GM23338 (cell line): ENCODE measurements at regions not wholly inside any gene's neighbourhood (a gene's known extent, or its start where the extent isn't known, plus 50 kb on each side); places are given as distances from the start of the nearest gene placed in this dataset.

Experiments used
- ATAC-seq: fragments of 200-7000 bp; cut with Tn5 transposase; 3 replicates; pipeline ENCODE4 v1.9.1; 2020
- DNase-seq: peaks from one replicate; pipeline ENCODE4 v3.0.0-alpha.2; 2015; ENCODE audit warnings: low spot score
- H2AFZ ChIP-seq: fragments of 200-600 bp; sonication (generic); 2 replicates; pipeline ENCODE4 v1.8.0; 2016; ENCODE audit warnings: antibody characterized with exemption, mild to moderate bottlenecking, moderate library complexity
- H3F3A ChIP-seq: fragments of 200-600 bp; sonication (generic); replicated peaks from 2 replicates; pipeline ENCODE4 v1.8.0; 2017; ENCODE audit warnings: antibody characterized with exemption, mixed run types, low read depth
- H3K27ac ChIP-seq: fragments of 200-600 bp; sonication (generic); 2 replicates; pipeline ENCODE4 v1.6.1; 2016; ENCODE audit warnings: low read depth
- H3K27me3 ChIP-seq: fragments of 200-600 bp; sonication (generic); 2 replicates; pipeline ENCODE4 v1.8.0; 2016; ENCODE audit warnings: mild to moderate bottlenecking, mixed run types, moderate library complexity; ENCODE audit not compliant: insufficient read depth
- H3K36me3 ChIP-seq: fragments of 200-600 bp; sonication (generic); 2 replicates; pipeline ENCODE4 v1.8.0; 2016; ENCODE audit warnings: mild to moderate bottlenecking; ENCODE audit not compliant: insufficient read depth
- H3K4me1 ChIP-seq: fragments of 200-600 bp; sonication (generic); 2 replicates; pipeline ENCODE4 v1.8.0; 2016; ENCODE audit warnings: mild to moderate bottlenecking, moderate library complexity; ENCODE audit not compliant: insufficient read depth
- H3K4me2 ChIP-seq: fragments of 200-600 bp; sonication (generic); 2 replicates; pipeline ENCODE4 v1.7.1; 2017; ENCODE audit warnings: mixed run types
- H3K4me3 ChIP-seq: fragments of 200-600 bp; sonication (generic); 2 replicates; pipeline ENCODE4 v1.6.1; 2016; ENCODE audit warnings: mixed run types
- H3K79me2 ChIP-seq: fragments of 200-600 bp; sonication (generic); replicated peaks from 2 replicates; pipeline ENCODE4 v1.8.0; 2017; ENCODE audit warnings: mild to moderate bottlenecking; ENCODE audit not compliant: insufficient read depth
- H3K9me2 ChIP-seq: fragments of 200-600 bp; sonication (generic); 2 replicates; pipeline ENCODE4 v1.8.0; 2017; ENCODE audit not compliant: insufficient read depth
- H4K20me1 ChIP-seq: fragments of 200-600 bp; sonication (generic); replicated peaks from 2 replicates; pipeline ENCODE4 v1.8.0; 2017; ENCODE audit warnings: mild to moderate bottlenecking; ENCODE audit not compliant: insufficient read depth
- H3K27ac Mint-ChIP-seq: 2 replicates; pipeline ENCODE4 v1.8.0; 2020; ENCODE audit warnings: inconsistent platforms, mild to moderate bottlenecking, moderate library complexity, mixed read lengths
- H3K27me3 Mint-ChIP-seq: 3 replicates; pipeline ENCODE4 v1.8.0; 2022; ENCODE audit warnings: low read depth, mild to moderate bottlenecking, moderate library complexity, mixed read lengths, inconsistent platforms; ENCODE audit not compliant: insufficient read depth, poor library complexity
- H3K36me3 Mint-ChIP-seq: 3 replicates; pipeline ENCODE4 v1.8.0; 2021; ENCODE audit warnings: low read depth, mild to moderate bottlenecking, inconsistent platforms, moderate library complexity, mixed read lengths
- H3K4me1 Mint-ChIP-seq: 3 replicates; pipeline ENCODE4 v1.8.0; 2020; ENCODE audit warnings: mild to moderate bottlenecking, inconsistent platforms, mixed read lengths
- H3K4me3 Mint-ChIP-seq: 3 replicates; pipeline ENCODE4 v1.8.0; 2021; ENCODE audit warnings: moderate library complexity, mild to moderate bottlenecking, inconsistent platforms, mixed read lengths
- H3K9me3 Mint-ChIP-seq: 3 replicates; pipeline ENCODE4 v1.8.0; 2020; ENCODE audit warnings: moderate library complexity, mild to moderate bottlenecking, inconsistent platforms, mixed read lengths
- CREB1 ChIP-seq: fragments of 250-450 bp; sonication (Bioruptor Pico); IDR thresholded peaks from 2 replicates; pipeline ENCODE4 v1.5.0; 2020; ENCODE audit warnings: low read depth, mild to moderate bottlenecking, moderate library complexity
- ETS1 ChIP-seq: IDR thresholded peaks from 2 replicates; pipeline ENCODE4 v1.6.1; 2016; ENCODE audit warnings: antibody characterized with exemption
- EZH2 ChIP-seq: fragments of 200-600 bp; sonication (generic); IDR thresholded peaks from one replicate; pipeline ENCODE4 v1.8.0; 2017; ENCODE audit warnings: antibody characterized with exemption, mild to moderate bottlenecking, low read depth; ENCODE audit not compliant: unreplicated experiment
- EZH2phosphoT487 ChIP-seq: fragments of 200-600 bp; sonication (generic); IDR thresholded peaks from one replicate; pipeline ENCODE4 v1.8.1; 2018; ENCODE audit warnings: antibody characterized with exemption; ENCODE audit not compliant: unreplicated experiment
- JUNB ChIP-seq: IDR thresholded peaks from one replicate; pipeline ENCODE4 v1.6.1; 2016; ENCODE audit warnings: antibody characterized with exemption; ENCODE audit not compliant: unreplicated experiment
- NANOG ChIP-seq: IDR thresholded peaks from 2 replicates; pipeline ENCODE4 v1.6.1; 2016; ENCODE audit warnings: antibody characterized with exemption, borderline replicate concordance
- POLR2AphosphoS5 ChIP-seq: IDR thresholded peaks from 2 replicates; pipeline ENCODE4 v1.6.1; 2016; ENCODE audit warnings: antibody characterized with exemption, low read depth
- STAT1 ChIP-seq: IDR thresholded peaks from one replicate; pipeline ENCODE4 v1.6.1; 2016; ENCODE audit warnings: antibody characterized with exemption; ENCODE audit not compliant: unreplicated experiment
- ZNF114 ChIP-seq: fragments of 250-450 bp; sonication (Bioruptor Pico); IDR thresholded peaks from 2 replicates; pipeline ENCODE4 v1.5.0; 2020; ENCODE audit warnings: mild to moderate bottlenecking, moderate library complexity
- ZNF331 ChIP-seq: fragments of 250-450 bp; sonication (Bioruptor Pico); IDR thresholded peaks from 2 replicates; pipeline ENCODE4 v1.5.0; 2020; ENCODE audit warnings: low read depth, mild to moderate bottlenecking, moderate library complexity
- TF ChIP-seq, protein P1 (sequence below), 2 experiments: fragments of 200-600 bp in 1 of 2; sonication (generic) in 1 of 2; conservative IDR thresholded peaks; 2 replicates each; pipeline versions ENCODE4 v1.5.1 to v1.6.1; 2016 to 2017; ENCODE audit warnings: antibody characterized with exemption in 2 of 2, low read depth in 2 of 2, mild to moderate bottlenecking in 2 of 2, moderate library complexity in 1 of 2
- TF ChIP-seq, protein P2 (sequence below): fragments of 250-450 bp; sonication (Bioruptor Pico); IDR thresholded peaks from 2 replicates; pipeline ENCODE4 v1.5.0; 2020; ENCODE audit warnings: mild to moderate bottlenecking, moderate library complexity
- TF ChIP-seq, protein P3 (sequence below): IDR thresholded peaks from one replicate; pipeline ENCODE4 v1.6.1; 2018; ENCODE audit warnings: antibody characterized with exemption; ENCODE audit not compliant: unreplicated experiment

DNA sequence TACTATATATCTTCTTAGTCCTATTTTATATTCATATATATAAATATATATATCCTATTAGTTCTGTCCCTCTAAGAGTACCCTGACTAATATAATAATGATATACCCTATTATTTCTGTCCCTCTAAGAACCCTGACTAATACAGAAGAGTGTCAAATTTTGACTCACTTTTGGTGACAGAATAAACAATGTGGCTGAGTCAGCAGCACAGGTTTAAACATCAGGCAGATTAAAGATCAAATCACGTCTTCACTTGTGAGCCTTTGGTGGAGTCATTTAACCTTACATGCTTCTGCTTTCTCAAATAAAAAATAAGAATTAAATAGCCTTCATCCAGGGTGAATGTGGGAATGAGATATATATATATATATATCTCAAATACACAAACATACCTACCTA is 615.9 kb upstream of the GCFC2 start:
- ATAC-seq, result no peak
- no peaks in the 10 kb centered on the region for H3K36me3 Mint-ChIP-seq
- H3K4me1 Mint-ChIP-seq, result no peaks in the 10 kb centered on the region
- H3K27ac Mint-ChIP-seq, result no peak overlapping the region
- no peaks in the 10 kb centered on the region for H3K9me3 Mint-ChIP-seq
- TF ChIP-seq EZH2, result no peak
- TF ChIP-seq CREB1 (CRISPR knock-in tag), result no peak
- TF ChIP-seq, protein P1, sequence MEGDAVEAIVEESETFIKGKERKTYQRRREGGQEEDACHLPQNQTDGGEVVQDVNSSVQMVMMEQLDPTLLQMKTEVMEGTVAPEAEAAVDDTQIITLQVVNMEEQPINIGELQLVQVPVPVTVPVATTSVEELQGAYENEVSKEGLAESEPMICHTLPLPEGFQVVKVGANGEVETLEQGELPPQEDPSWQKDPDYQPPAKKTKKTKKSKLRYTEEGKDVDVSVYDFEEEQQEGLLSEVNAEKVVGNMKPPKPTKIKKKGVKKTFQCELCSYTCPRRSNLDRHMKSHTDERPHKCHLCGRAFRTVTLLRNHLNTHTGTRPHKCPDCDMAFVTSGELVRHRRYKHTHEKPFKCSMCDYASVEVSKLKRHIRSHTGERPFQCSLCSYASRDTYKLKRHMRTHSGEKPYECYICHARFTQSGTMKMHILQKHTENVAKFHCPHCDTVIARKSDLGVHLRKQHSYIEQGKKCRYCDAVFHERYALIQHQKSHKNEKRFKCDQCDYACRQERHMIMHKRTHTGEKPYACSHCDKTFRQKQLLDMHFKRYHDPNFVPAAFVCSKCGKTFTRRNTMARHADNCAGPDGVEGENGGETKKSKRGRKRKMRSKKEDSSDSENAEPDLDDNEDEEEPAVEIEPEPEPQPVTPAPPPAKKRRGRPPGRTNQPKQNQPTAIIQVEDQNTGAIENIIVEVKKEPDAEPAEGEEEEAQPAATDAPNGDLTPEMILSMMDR (conservative IDR thresholded peaks at IDR 0.05; ENCODE audit: low read depth in 2 of 2), result no peak
- no peak for TF ChIP-seq ZNF331 (CRISPR knock-in tag)
- no peak for TF ChIP-seq EZH2phosphoT487
- TF ChIP-seq, protein P2, sequence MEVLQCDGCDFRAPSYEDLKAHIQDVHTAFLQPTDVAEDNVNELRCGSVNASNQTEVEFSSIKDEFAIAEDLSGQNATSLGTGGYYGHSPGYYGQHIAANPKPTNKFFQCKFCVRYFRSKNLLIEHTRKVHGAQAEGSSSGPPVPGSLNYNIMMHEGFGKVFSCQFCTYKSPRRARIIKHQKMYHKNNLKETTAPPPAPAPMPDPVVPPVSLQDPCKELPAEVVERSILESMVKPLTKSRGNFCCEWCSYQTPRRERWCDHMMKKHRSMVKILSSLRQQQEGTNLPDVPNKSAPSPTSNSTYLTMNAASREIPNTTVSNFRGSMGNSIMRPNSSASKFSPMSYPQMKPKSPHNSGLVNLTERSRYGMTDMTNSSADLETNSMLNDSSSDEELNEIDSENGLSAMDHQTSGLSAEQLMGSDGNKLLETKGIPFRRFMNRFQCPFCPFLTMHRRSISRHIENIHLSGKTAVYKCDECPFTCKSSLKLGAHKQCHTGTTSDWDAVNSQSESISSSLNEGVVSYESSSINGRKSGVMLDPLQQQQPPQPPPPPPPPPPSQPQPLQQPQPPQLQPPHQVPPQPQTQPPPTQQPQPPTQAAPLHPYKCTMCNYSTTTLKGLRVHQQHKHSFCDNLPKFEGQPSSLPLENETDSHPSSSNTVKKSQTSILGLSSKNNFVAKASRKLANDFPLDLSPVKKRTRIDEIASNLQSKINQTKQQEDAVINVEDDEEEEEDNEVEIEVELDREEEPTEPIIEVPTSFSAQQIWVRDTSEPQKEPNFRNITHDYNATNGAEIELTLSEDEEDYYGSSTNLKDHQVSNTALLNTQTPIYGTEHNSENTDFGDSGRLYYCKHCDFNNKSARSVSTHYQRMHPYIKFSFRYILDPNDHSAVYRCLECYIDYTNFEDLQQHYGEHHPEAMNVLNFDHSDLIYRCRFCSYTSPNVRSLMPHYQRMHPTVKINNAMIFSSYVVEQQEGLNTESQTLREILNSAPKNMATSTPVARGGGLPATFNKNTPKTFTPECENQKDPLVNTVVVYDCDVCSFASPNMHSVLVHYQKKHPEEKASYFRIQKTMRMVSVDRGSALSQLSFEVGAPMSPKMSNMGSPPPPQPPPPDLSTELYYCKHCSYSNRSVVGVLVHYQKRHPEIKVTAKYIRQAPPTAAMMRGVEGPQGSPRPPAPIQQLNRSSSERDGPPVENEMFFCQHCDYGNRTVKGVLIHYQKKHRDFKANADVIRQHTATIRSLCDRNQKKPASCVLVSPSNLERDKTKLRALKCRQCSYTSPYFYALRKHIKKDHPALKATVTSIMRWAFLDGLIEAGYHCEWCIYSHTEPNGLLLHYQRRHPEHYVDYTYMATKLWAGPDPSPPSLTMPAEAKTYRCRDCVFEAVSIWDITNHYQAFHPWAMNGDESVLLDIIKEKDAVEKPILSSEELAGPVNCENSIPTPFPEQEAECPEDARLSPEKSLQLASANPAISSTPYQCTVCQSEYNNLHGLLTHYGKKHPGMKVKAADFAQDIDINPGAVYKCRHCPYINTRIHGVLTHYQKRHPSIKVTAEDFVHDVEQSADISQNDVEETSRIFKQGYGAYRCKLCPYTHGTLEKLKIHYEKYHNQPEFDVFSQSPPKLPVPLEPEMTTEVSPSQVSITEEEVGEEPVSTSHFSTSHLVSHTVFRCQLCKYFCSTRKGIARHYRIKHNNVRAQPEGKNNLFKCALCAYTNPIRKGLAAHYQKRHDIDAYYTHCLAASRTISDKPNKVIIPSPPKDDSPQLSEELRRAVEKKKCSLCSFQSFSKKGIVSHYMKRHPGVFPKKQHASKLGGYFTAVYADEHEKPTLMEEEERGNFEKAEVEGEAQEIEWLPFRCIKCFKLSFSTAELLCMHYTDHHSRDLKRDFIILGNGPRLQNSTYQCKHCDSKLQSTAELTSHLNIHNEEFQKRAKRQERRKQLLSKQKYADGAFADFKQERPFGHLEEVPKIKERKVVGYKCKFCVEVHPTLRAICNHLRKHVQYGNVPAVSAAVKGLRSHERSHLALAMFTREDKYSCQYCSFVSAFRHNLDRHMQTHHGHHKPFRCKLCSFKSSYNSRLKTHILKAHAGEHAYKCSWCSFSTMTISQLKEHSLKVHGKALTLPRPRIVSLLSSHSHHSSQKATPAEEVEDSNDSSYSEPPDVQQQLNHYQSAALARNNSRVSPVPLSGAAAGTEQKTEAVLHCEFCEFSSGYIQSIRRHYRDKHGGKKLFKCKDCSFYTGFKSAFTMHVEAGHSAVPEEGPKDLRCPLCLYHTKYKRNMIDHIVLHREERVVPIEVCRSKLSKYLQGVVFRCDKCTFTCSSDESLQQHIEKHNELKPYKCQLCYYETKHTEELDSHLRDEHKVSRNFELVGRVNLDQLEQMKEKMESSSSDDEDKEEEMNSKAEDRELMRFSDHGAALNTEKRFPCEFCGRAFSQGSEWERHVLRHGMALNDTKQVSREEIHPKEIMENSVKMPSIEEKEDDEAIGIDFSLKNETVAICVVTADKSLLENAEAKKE (CRISPR knock-in tag), result no peak
- no peak for TF ChIP-seq ETS1
- TF ChIP-seq NANOG, result no peak
- TF ChIP-seq, protein P3, sequence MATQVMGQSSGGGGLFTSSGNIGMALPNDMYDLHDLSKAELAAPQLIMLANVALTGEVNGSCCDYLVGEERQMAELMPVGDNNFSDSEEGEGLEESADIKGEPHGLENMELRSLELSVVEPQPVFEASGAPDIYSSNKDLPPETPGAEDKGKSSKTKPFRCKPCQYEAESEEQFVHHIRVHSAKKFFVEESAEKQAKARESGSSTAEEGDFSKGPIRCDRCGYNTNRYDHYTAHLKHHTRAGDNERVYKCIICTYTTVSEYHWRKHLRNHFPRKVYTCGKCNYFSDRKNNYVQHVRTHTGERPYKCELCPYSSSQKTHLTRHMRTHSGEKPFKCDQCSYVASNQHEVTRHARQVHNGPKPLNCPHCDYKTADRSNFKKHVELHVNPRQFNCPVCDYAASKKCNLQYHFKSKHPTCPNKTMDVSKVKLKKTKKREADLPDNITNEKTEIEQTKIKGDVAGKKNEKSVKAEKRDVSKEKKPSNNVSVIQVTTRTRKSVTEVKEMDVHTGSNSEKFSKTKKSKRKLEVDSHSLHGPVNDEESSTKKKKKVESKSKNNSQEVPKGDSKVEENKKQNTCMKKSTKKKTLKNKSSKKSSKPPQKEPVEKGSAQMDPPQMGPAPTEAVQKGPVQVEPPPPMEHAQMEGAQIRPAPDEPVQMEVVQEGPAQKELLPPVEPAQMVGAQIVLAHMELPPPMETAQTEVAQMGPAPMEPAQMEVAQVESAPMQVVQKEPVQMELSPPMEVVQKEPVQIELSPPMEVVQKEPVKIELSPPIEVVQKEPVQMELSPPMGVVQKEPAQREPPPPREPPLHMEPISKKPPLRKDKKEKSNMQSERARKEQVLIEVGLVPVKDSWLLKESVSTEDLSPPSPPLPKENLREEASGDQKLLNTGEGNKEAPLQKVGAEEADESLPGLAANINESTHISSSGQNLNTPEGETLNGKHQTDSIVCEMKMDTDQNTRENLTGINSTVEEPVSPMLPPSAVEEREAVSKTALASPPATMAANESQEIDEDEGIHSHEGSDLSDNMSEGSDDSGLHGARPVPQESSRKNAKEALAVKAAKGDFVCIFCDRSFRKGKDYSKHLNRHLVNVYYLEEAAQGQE, result no peak
- no peak for TF ChIP-seq JUNB
- TF ChIP-seq ZNF114 (CRISPR knock-in tag), result no peak
- no peak for TF ChIP-seq POLR2AphosphoS5
- TF ChIP-seq STAT1, result no peak
- no peaks in the 10 kb centered on the region for H3K36me3 ChIP-seq
- H3K27me3 Mint-ChIP-seq, result peaks cover 1% of the 10 kb centered on the region
- no peak overlapping the region for H3K4me3 Mint-ChIP-seq
- no peaks in the 10 kb centered on the region for H3K27me3 ChIP-seq
- H2AFZ ChIP-seq, result no peak overlapping the region
- DNase-seq, result no peak
- no peak overlapping the region for H3K4me3 ChIP-seq
- no peaks in the 10 kb centered on the region for H4K20me1 ChIP-seq
- H3K4me2 ChIP-seq, result no peak overlapping the region
- H3K79me2 ChIP-seq, result no peaks in the 10 kb centered on the region
- H3K27ac ChIP-seq, result no peak overlapping the region
- H3K9me2 ChIP-seq, result no peaks in the 10 kb centered on the region; the same call in 1 of the 2 replicates
- no peaks in the 10 kb centered on the region for H3F3A ChIP-seq
- H3K4me1 ChIP-seq, result no peaks in the 10 kb centered on the region
